PC-9 (cell line): ENCODE measurements at regions not wholly inside any gene's neighbourhood (a gene's known extent, or its start where the extent isn't known, plus 50 kb on each side); places are given as distances from the start of the nearest gene placed in this dataset.

ENCODE experiments used
- BruUV-seq: library from RNA; stranded (reverse); fragments of 400-500 nt; replicated peaks from 2 replicates; lab custom pipeline; 2021; lab: Mats Ljungman, UMichigan
- CTCF ChIA-PET: fragments of 300-600 bp; sonication (Branson Sonifier 250); formaldehyde crosslinking; loops from one replicate; lab custom pipeline; 2022; ENCODE audit warnings: antibody characterized with exemption; lab: Charles Lee
- POLR2A ChIA-PET: fragments of 300-600 bp; sonication (Branson Sonifier 250); formaldehyde crosslinking; loops from one replicate; lab custom pipeline; 2022; ENCODE audit warnings: antibody characterized with exemption; ENCODE audit not compliant: unreplicated experiment; lab: Charles Lee
- DNase-seq, 2 experiments: peaks; one replicate each; pipeline versions ENCODE4 v3.0.0 to v3.0.0-alpha.2; 2015 to 2022; ENCODE audit warnings: mixed read lengths in 1 of 2
- H2AFZ ChIP-seq: fragments of 200-600 bp; sonication (generic); 2 replicates; pipeline ENCODE4 v1.8.1; 2017; ENCODE audit warnings: antibody characterized with exemption
- H3F3A ChIP-seq: fragments of 200-600 bp; sonication (generic); 2 replicates; pipeline ENCODE4 v1.8.1; 2017; ENCODE audit warnings: antibody characterized with exemption, mild to moderate bottlenecking, low read depth; ENCODE audit not compliant: insufficient read depth
- H3K27ac ChIP-seq: fragments of 200-600 bp; sonication (generic); 2 replicates; pipeline ENCODE4 v1.6.1; 2016; ENCODE audit warnings: mixed run types
- H3K27me3 ChIP-seq: fragments of 200-600 bp; sonication (generic); 2 replicates; pipeline ENCODE4 v1.6.1; 2016; ENCODE audit warnings: low read depth, mixed run types; ENCODE audit not compliant: insufficient read depth
- H3K36me3 ChIP-seq: fragments of 200-600 bp; sonication (generic); 2 replicates; pipeline ENCODE4 v1.6.1; 2016; ENCODE audit warnings: low read depth, mixed run types
- H3K4me1 ChIP-seq: fragments of 200-600 bp; sonication (generic); replicated peaks from 2 replicates; pipeline ENCODE4 v1.6.1; 2016; ENCODE audit warnings: mixed run types; ENCODE audit not compliant: insufficient read depth
- H3K4me2 ChIP-seq: fragments of 200-600 bp; sonication (generic); 2 replicates; pipeline ENCODE4 v1.6.1; 2017; ENCODE audit warnings: mixed run types
- H3K4me3 ChIP-seq: fragments of 200-600 bp; sonication (generic); 2 replicates; pipeline ENCODE4 v1.6.1; 2016; ENCODE audit warnings: mixed run types
- H3K79me2 ChIP-seq: fragments of 200-600 bp; sonication (generic); 2 replicates; pipeline ENCODE4 v1.6.1; 2017; ENCODE audit warnings: low read depth, mixed run types
- H3K9me2 ChIP-seq: fragments of 200-600 bp; sonication (generic); 2 replicates; pipeline ENCODE4 v1.8.1; 2017; ENCODE audit warnings: mild to moderate bottlenecking; ENCODE audit not compliant: insufficient read depth
- H3K9me3 ChIP-seq: fragments of 200-600 bp; sonication (generic); 2 replicates; pipeline ENCODE4 v1.8.1; 2016; ENCODE audit warnings: low read depth; ENCODE audit not compliant: insufficient read depth
- H4K20me1 ChIP-seq: fragments of 200-600 bp; sonication (generic); 2 replicates; pipeline ENCODE4 v1.8.1; 2017; ENCODE audit not compliant: insufficient read depth
- CTCF ChIP-seq: fragments of 200-600 bp; sonication (generic); conservative IDR thresholded peaks from 2 replicates; pipeline ENCODE4 v1.6.1; 2017; ENCODE audit warnings: mixed run types, antibody characterized with exemption, mild to moderate bottlenecking, moderate library complexity
- EZH2 ChIP-seq: fragments of 200-600 bp; sonication (generic); IDR thresholded peaks from 2 replicates; pipeline ENCODE4 v1.8.0; 2017; ENCODE audit warnings: antibody characterized with exemption, low read depth
- intact Hi-C: fragments of 100-400 bp; cut with micrococcal nuclease; formaldehyde crosslinking; loops from one replicate; pipeline ENCODE4 v1.10.0; 2022; ENCODE audit not compliant: unreplicated experiment

- no TSS peak for BruUV-seq
- H3K27ac ChIP-seq, result no peak overlapping the region
- H3K4me3 ChIP-seq, result no peak overlapping the region
- POLR2A ChIA-PET, result no interaction called here
- CTCF ChIA-PET, result no interaction called here
- intact Hi-C loops, result no loop called here
- no peaks in the 10 kb centered on the region for H3K27me3 ChIP-seq
- H2AFZ ChIP-seq, result no peak overlapping the region
- no peaks in the 10 kb centered on the region for H3K4me1 ChIP-seq
- no peak overlapping the region for H3K4me2 ChIP-seq
- H3K9me3 ChIP-seq, result no peaks in the 10 kb centered on the region
- DNase-seq, result no peak
- H3F3A ChIP-seq, result no peaks in the 10 kb centered on the region
- no peaks in the 10 kb centered on the region for H3K36me3 ChIP-seq
- TF ChIP-seq CTCF (no peak), EZH2 (no peak)
- H3K9me2 ChIP-seq, result no peaks in the 10 kb centered on the region
- no peaks in the 10 kb centered on the region for H4K20me1 ChIP-seq
- H3K79me2 ChIP-seq, result no peaks in the 10 kb centered on the region
These were observed 117.3 kb upstream of the INHBA start for GRCh38 chr7:41820111-41820671.

- BruUV-seq, result no TSS peak
These were observed 116.8 kb upstream of the INHBA start for GRCh38 chr7:41819645-41820044.

GRCh38 chr7:41818765-41819398 is 116.0 kb upstream of the INHBA start:
- Histone ChIP-seq H2AFZ (no peak overlapping the region), H3K4me2 (no peak overlapping the region), H3K79me2 (no peaks in the 10 kb centered on the region), H3K27ac (no peak overlapping the region), H3K27me3 (no peaks in the 10 kb centered on the region), H3K9me3 (no peaks in the 10 kb centered on the region), H3K9me2 (no peaks in the 10 kb centered on the region), H3F3A (no peaks in the 10 kb centered on the region), H4K20me1 (no peaks in the 10 kb centered on the region), H3K4me1 (no peaks in the 10 kb centered on the region), H3K4me3 (no peak overlapping the region), H3K36me3 (no peaks in the 10 kb centered on the region)
- ChIA-PET POLR2A (no interaction called here), CTCF (no interaction called here)
- DNase-seq, result no peak
- no peak for TF ChIP-seq CTCF
- no peak for TF ChIP-seq EZH2
- BruUV-seq, result no TSS peak
- intact Hi-C loops, result no loop called here

More at GRCh38 chr7:41819645-41820044, 116.8 kb upstream of the INHBA start:
- no peaks in the 10 kb centered on the region for H3K36me3 ChIP-seq
- no peaks in the 10 kb centered on the region for H4K20me1 ChIP-seq
- no peaks in the 10 kb centered on the region for H3F3A ChIP-seq
- H3K9me2 ChIP-seq, result no peaks in the 10 kb centered on the region
- ChIA-PET POLR2A (no interaction called here), CTCF (no interaction called here)
- DNase-seq, result no peak
- no peak overlapping the region for H3K27ac ChIP-seq
- H3K27me3 ChIP-seq, result no peaks in the 10 kb centered on the region
- no peaks in the 10 kb centered on the region for H3K79me2 ChIP-seq
- intact Hi-C loops, result no loop called here
- H3K9me3 ChIP-seq, result no peaks in the 10 kb centered on the region
- TF ChIP-seq EZH2 (no peak), CTCF (no peak)
- no peak overlapping the region for H3K4me2 ChIP-seq
- H2AFZ ChIP-seq, result no peak overlapping the region
- H3K4me1 ChIP-seq, result no peaks in the 10 kb centered on the region
- no peak overlapping the region for H3K4me3 ChIP-seq
